Keratinocyte (primary cell): ENCODE measurements at regions not wholly inside any gene's neighbourhood (a gene's known extent, or its start where the extent isn't known, plus 50 kb on each side); places are given as distances from the start of the nearest gene placed in this dataset.

Source experiments
- DNase-seq: peaks from one replicate; pipeline ENCODE4 v3.0.0-alpha.2; 2011; ENCODE audit warnings: low read depth, missing footprints, low spot score
- FAIRE-seq: peaks from 2 replicates; lab custom pipeline; 2011; peaks lifted over from hg19 to GRCh38; lab: Jason Lieb, UNC
- H2AFZ ChIP-seq: 2 replicates; pipeline ENCODE4 v1.6.0; 2012; ENCODE audit warnings: low read length, control low read depth, inconsistent platforms; ENCODE audit not compliant: control insufficient read depth
- H3K27ac ChIP-seq: 2 replicates; pipeline ENCODE4 v1.5.1; 2011; ENCODE audit warnings: low read length; ENCODE audit not compliant: control insufficient read depth, insufficient read depth
- H3K27me3 ChIP-seq: 3 replicates; pipeline ENCODE4 v1.6.0; 2011; ENCODE audit warnings: low read length; ENCODE audit not compliant: control insufficient read depth, insufficient read depth; ENCODE audit errors: extremely low read depth
- H3K36me3 ChIP-seq, 2 experiments: 2 replicates in 1 of 2; 3 replicates in 1 of 2; pipeline ENCODE4 v1.5.1; 2011; ENCODE audit warnings: low read length in 2 of 2, mild to moderate bottlenecking in 1 of 2; ENCODE audit not compliant: control insufficient read depth in 2 of 2, insufficient read depth in 2 of 2; ENCODE audit errors: extremely low read depth in 1 of 2
- H3K4me1 ChIP-seq: 3 replicates; pipeline ENCODE4 v1.5.1; 2011; ENCODE audit warnings: low read length; ENCODE audit not compliant: control insufficient read depth, insufficient read depth; ENCODE audit errors: extremely low read depth
- H3K4me2 ChIP-seq: 3 replicates; pipeline ENCODE4 v1.6.0; 2011; ENCODE audit warnings: low read depth, low read length; ENCODE audit not compliant: control insufficient read depth, insufficient read depth; ENCODE audit errors: extremely low read depth
- H3K4me3 ChIP-seq, 3 experiments: fragments of 200-600 bp in 1 of 3; sonication (generic) in 1 of 3; 2 replicates in 2 of 3; 3 replicates in 1 of 3; pipeline ENCODE4 v1.5.1; 2011 to 2016; ENCODE audit warnings: low read length in 3 of 3, mild to moderate bottlenecking in 3 of 3, control low read depth in 2 of 3, inconsistent platforms in 1 of 3, low read depth in 1 of 3, mixed read lengths in 1 of 3, mixed run types in 1 of 3, moderate library complexity in 1 of 3; ENCODE audit not compliant: control insufficient read depth in 2 of 3, insufficient read depth in 2 of 3; ENCODE audit errors: extremely low read depth in 1 of 3
- H3K79me2 ChIP-seq: 2 replicates; pipeline ENCODE4 v1.6.0; 2012; ENCODE audit warnings: low read length; ENCODE audit not compliant: control insufficient read depth, insufficient read depth
- H3K9ac ChIP-seq: 3 replicates; pipeline ENCODE4 v1.6.0; 2011; ENCODE audit warnings: low read length; ENCODE audit not compliant: control insufficient read depth, insufficient read depth; ENCODE audit errors: extremely low read depth
- H3K9me1 ChIP-seq: 3 replicates; pipeline ENCODE4 v1.6.0; 2011; ENCODE audit warnings: low read length; ENCODE audit not compliant: control insufficient read depth, insufficient read depth; ENCODE audit errors: extremely low read depth
- H3K9me3 ChIP-seq: 2 replicates; pipeline ENCODE4 v1.5.1; 2012; ENCODE audit warnings: low read depth, low read length; ENCODE audit not compliant: control insufficient read depth
- H4K20me1 ChIP-seq: 3 replicates; pipeline ENCODE4 v1.6.0; 2011; ENCODE audit warnings: low read length; ENCODE audit not compliant: control insufficient read depth, insufficient read depth; ENCODE audit errors: extremely low read depth
- CTCF ChIP-seq, 3 experiments: IDR thresholded peaks in 1 of 3; conservative IDR thresholded peaks in 1 of 3; optimal IDR thresholded peaks in 1 of 3; 2 replicates in 2 of 3; 3 replicates in 1 of 3; pipeline versions ENCODE3 to v1.5.1; 2011; ENCODE audit warnings: low read length in 3 of 3, mild to moderate bottlenecking in 3 of 3, moderate library complexity in 2 of 3, control low read depth in 1 of 3, inconsistent platforms in 1 of 3; ENCODE audit not compliant: insufficient read depth in 2 of 3; ENCODE audit errors: extremely low read depth in 1 of 3
- EZH2 ChIP-seq: IDR thresholded peaks from one replicate; pipeline ENCODE4 v1.6.1; 2012; ENCODE audit warnings: inconsistent platforms, mild to moderate bottlenecking, low read length, moderate library complexity
- dilution Hi-C: fragments of 300-500 bp; cut with MboI; formaldehyde crosslinking; loops from one replicate; pipeline ENCODE4 v1.7.0; 2020; ENCODE audit warnings: low sequenced_read_pairs; ENCODE audit not compliant: extremely low pct_ligation_motif_present

- Histone ChIP-seq H3K9me3 (no peaks in the 10 kb centered on the region), H3K4me1 (no peaks in the 10 kb centered on the region), H3K9me1 (no peaks in the 10 kb centered on the region), H3K27ac (no peak overlapping the region), H3K4me3 (no peak overlapping the region), H3K36me3 (no peaks in the 10 kb centered on the region), H3K27me3 (no peaks in the 10 kb centered on the region), H3K9ac (no peak overlapping the region), H3K4me2 (no peak overlapping the region), H2AFZ (no peak overlapping the region), H4K20me1 (no peaks in the 10 kb centered on the region), H3K79me2 (no peaks in the 10 kb centered on the region)
- TF ChIP-seq EZH2 (no peak), CTCF (optimal IDR thresholded peaks at IDR 0.05 in 1 of 3, IDR thresholded peaks at IDR 0.05 in 1 of 3, conservative IDR thresholded peaks at IDR 0.05 in 1 of 3; ENCODE audit: extremely low read depth in 1 of 3, insufficient read depth in 2 of 3, low read length in 3 of 3) (no peak)
- no peak for DNase-seq
- dilution Hi-C loops = no loop called here
- no peak for FAIRE-seq
Observed at GRCh38 chr4:178233906-178234305, 791.7 kb upstream of the AGA start.

- TF ChIP-seq CTCF (optimal IDR thresholded peaks at IDR 0.05 in 1 of 3, IDR thresholded peaks at IDR 0.05 in 1 of 3, conservative IDR thresholded peaks at IDR 0.05 in 1 of 3; ENCODE audit: extremely low read depth in 1 of 3, insufficient read depth in 2 of 3, low read length in 3 of 3) = no peak
- no peak for TF ChIP-seq EZH2
- H3K9ac ChIP-seq = no peak overlapping the region
- no peaks in the 10 kb centered on the region for H3K4me1 ChIP-seq
- H3K27ac ChIP-seq = no peak overlapping the region
- H3K27me3 ChIP-seq = no peaks in the 10 kb centered on the region
- H3K4me2 ChIP-seq = no peak overlapping the region
- dilution Hi-C loops = no loop called here
- DNase-seq (no peak), FAIRE-seq (no peak)
- H3K9me3 ChIP-seq = no peaks in the 10 kb centered on the region
- no peaks in the 10 kb centered on the region for H3K9me1 ChIP-seq
- no peaks in the 10 kb centered on the region for H3K36me3 ChIP-seq
- H2AFZ ChIP-seq = no peak overlapping the region
- no peaks in the 10 kb centered on the region for H3K79me2 ChIP-seq
- H4K20me1 ChIP-seq = no peaks in the 10 kb centered on the region
- no peak overlapping the region for H3K4me3 ChIP-seq
Observed at GRCh38 chr4:178240891-178241290, 798.7 kb upstream of the AGA start.
